Stimulated activated CD8-positive, alpha-beta memory T cell treated with anti-CD3 and anti-CD28 coated beads, Interleukin-15, amount 100 ng/mL, for 24 hours (primary cell): ENCODE measurements at regions not wholly inside any gene's neighbourhood (a gene's known extent, or its start where the extent isn't known, plus 50 kb on each side); places are given as distances from the start of the nearest gene placed in this dataset.
"Not testable (repeated sequence)": the region's sequence is repeated elsewhere in the genome, so short reads cannot be mapped to it uniquely, and the experiment has no call there.

Experiments used
- DNase-seq: peaks from one replicate; pipeline ENCODE4 v3.0.0-alpha.2; 2020; ENCODE audit warnings: low read depth

GRCh38 chr10:63675171-63675570 is 154.0 kb downstream of the REEP3 start:
- DNase-seq: no peak

GRCh38 chr10:63677001-63677400 is 155.8 kb downstream of the REEP3 start:
- no peak for DNase-seq

GRCh38 chr10:63680545-63680944 is 159.3 kb downstream of the REEP3 start:
- DNase-seq: not testable (repeated sequence)

GRCh38 chr10:63681993-63682697 is 160.9 kb downstream of the REEP3 start:
- DNase-seq: no peak

- not testable (repeated sequence) for DNase-seq
Observed at GRCh38 chr10:63682698-63683052, 161.5 kb downstream of the REEP3 start.

- no peak for DNase-seq
Observed at GRCh38 chr10:63683223-63683622, 162.0 kb downstream of the REEP3 start.

GRCh38 chr10:63683686-63684085 is 162.5 kb downstream of the REEP3 start:
- no peak for DNase-seq

- DNase-seq: no peak
Observed at GRCh38 chr10:63684257-63684936, 163.2 kb downstream of the REEP3 start.

GRCh38 chr10:63689768-63690167 is 168.6 kb downstream of the REEP3 start:
- no peak for DNase-seq

GRCh38 chr10:63692220-63692896 is 171.2 kb downstream of the REEP3 start:
- no peak for DNase-seq

- not testable (repeated sequence) for DNase-seq
Observed at GRCh38 chr10:63693021-63693420, 171.8 kb downstream of the REEP3 start.

GRCh38 chr10:63696205-63696604 is 175.0 kb downstream of the REEP3 start:
- no peak for DNase-seq

- DNase-seq: no peak
Observed at GRCh38 chr10:63697956-63698786, 177.0 kb downstream of the REEP3 start.

GRCh38 chr10:63698787-63699150 is 177.6 kb downstream of the REEP3 start:
- DNase-seq: no peak

GRCh38 chr10:63699785-63700613 is 178.8 kb downstream of the REEP3 start:
- DNase-seq: no peak

- DNase-seq: no peak
Observed at GRCh38 chr10:63700631-63701156, 179.5 kb downstream of the REEP3 start.

- DNase-seq: no peak
Observed at GRCh38 chr10:63702092-63702491, 180.9 kb downstream of the REEP3 start.

GRCh38 chr10:63703113-63703670 is 182.0 kb downstream of the REEP3 start:
- no peak for DNase-seq

GRCh38 chr10:63703740-63704345 is 182.6 kb downstream of the REEP3 start:
- DNase-seq: no peak

- no peak for DNase-seq
Observed at GRCh38 chr10:63707254-63707910, 186.2 kb downstream of the REEP3 start.
